DOHH2 (cell line): ENCODE measurements at regions not wholly inside any gene's neighbourhood (a gene's known extent, or its start where the extent isn't known, plus 50 kb on each side); places are given as distances from the start of the nearest gene placed in this dataset.

ENCODE experiments used
- CTCF ChIP-seq: fragments of 200-600 bp; sonication (generic); IDR thresholded peaks from one replicate; pipeline ENCODE4 v1.5.1; 2014; ENCODE audit warnings: antibody characterized with exemption, mild to moderate bottlenecking, low read depth, low read length; ENCODE audit not compliant: poor library complexity, severe bottlenecking
- EZH2phosphoT487 ChIP-seq: fragments of 200-600 bp; sonication (generic); IDR thresholded peaks from 2 replicates; pipeline ENCODE4 v1.6.1; 2017; ENCODE audit warnings: borderline replicate concordance, mild to moderate bottlenecking, antibody characterized with exemption, low read length, moderate library complexity, mixed read lengths

- TF ChIP-seq CTCF, result no peak
- TF ChIP-seq EZH2phosphoT487, result no peak
Measured at GRCh38 chr3:127114337-127115070, 78.4 kb upstream of the PRR23E start.
